ENCODE measurements at regions not wholly inside any gene's neighbourhood (a gene's known extent, or its start where the extent isn't known, plus 50 kb on each side); places are given as distances from the start of the nearest gene placed in this dataset.
A peak's percentile ranks its signal among the peaks of the same experiment; 100 is the strongest.

DNA sequence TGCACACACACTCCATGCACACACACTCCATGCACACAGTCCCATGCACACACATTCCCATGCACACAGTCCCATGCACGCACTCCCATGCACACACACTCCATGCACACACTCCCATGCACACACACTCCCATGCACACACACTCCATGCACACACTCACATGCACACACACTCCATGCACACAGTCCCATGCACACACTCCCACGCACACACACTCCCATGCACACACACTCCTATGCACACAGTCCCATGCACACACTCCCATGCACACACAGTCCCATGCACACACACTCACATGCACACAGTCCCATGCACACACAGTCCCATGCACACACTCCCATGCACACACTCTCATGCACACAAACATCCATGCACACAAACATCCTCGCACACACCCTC, 168.4 kb downstream of the TTLL2 start:
- Histone ChIP-seq H3K4me3 (no peak overlapping the region), H3K4me1 (peaks cover 0 to 40% (median 11%) of the 10 kb centered on the region in 4 donors), H3K27ac (no peak overlapping the region), H3K36me3 (no peaks in the 10 kb centered on the region), H3K9me3 (no peaks in the 10 kb centered on the region), H3K27me3 (no peaks in the 10 kb centered on the region)
- intact Hi-C loops (cut with DNase I): no loop called here
- 90% methylated on average over 2 of the region's 3 CpGs for WGBS (ENCODE audit: insufficient coverage, low coverage, low lambda C conversion rate, missing lambda C conversion rate)
- ATAC-seq (no peak), DNase-seq (no peak)
- TF ChIP-seq, protein P1, sequence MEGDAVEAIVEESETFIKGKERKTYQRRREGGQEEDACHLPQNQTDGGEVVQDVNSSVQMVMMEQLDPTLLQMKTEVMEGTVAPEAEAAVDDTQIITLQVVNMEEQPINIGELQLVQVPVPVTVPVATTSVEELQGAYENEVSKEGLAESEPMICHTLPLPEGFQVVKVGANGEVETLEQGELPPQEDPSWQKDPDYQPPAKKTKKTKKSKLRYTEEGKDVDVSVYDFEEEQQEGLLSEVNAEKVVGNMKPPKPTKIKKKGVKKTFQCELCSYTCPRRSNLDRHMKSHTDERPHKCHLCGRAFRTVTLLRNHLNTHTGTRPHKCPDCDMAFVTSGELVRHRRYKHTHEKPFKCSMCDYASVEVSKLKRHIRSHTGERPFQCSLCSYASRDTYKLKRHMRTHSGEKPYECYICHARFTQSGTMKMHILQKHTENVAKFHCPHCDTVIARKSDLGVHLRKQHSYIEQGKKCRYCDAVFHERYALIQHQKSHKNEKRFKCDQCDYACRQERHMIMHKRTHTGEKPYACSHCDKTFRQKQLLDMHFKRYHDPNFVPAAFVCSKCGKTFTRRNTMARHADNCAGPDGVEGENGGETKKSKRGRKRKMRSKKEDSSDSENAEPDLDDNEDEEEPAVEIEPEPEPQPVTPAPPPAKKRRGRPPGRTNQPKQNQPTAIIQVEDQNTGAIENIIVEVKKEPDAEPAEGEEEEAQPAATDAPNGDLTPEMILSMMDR (IDR thresholded peaks at IDR 0.05): no peak
- no peak for TF ChIP-seq POLR2A (IDR thresholded peaks at IDR 0.05)

DNA sequence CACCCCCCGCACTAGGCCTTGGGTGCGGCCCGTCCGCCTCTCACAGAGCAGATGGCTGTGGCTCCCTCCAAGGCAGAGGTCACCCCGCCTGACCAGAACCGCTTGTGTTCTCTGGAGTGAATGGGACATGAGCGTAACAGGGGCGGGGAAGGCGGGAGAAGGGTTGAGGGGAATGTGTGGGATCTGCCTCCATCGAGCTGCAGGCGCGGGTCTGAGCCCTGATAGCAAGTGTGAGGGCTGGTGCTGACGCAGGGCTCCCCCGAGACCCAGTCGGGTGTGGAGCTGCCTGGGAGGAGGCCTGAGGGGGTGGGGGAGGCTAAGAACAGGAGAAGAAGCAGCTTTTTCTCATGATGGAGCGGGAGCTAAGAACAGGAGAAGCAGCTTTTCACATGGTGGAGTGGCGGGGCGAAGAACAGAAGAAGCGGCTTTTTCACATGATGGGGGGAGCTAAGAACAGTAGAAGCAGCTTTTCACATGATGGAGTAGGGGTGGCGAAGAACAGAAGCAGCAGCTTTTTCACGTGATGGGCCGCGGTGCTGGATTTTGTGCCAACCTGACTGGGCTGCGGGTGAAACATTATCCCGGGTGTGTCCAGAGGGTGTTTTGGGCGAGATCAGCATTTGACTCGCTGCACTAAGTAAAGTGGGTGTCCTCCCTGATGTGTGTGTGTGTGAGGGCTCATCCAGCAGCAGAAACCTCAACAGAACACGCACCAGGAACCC, 169.3 kb downstream of the TTLL2 start:
- TF ChIP-seq, protein P1 (IDR thresholded peaks at IDR 0.05): no peak
- no peak for TF ChIP-seq POLR2A (IDR thresholded peaks at IDR 0.05)
- intact Hi-C loops (cut with DNase I): no loop called here
- peak overlapping the region in 1 of 3 donors; percentile 62 for H3K4me3 ChIP-seq
- ATAC-seq (peak in 3 of 4 donors; percentile 3 to 70 (median 42)), DNase-seq (peak in 1 of 3 donors; percentile 77)
- no peaks in the 10 kb centered on the region for H3K36me3 ChIP-seq
- 82% methylated on average over 14 of the region's 28 CpGs for WGBS (ENCODE audit: insufficient coverage, low coverage, low lambda C conversion rate, missing lambda C conversion rate)
- H3K27me3 ChIP-seq: no peaks in the 10 kb centered on the region
- H3K27ac ChIP-seq: peak overlapping the region in 1 of 3 donors; percentile 93
- no peaks in the 10 kb centered on the region for H3K9me3 ChIP-seq
- H3K4me1 ChIP-seq: peaks cover 0 to 48% (median 13%) of the 10 kb centered on the region in 4 donors

DNA sequence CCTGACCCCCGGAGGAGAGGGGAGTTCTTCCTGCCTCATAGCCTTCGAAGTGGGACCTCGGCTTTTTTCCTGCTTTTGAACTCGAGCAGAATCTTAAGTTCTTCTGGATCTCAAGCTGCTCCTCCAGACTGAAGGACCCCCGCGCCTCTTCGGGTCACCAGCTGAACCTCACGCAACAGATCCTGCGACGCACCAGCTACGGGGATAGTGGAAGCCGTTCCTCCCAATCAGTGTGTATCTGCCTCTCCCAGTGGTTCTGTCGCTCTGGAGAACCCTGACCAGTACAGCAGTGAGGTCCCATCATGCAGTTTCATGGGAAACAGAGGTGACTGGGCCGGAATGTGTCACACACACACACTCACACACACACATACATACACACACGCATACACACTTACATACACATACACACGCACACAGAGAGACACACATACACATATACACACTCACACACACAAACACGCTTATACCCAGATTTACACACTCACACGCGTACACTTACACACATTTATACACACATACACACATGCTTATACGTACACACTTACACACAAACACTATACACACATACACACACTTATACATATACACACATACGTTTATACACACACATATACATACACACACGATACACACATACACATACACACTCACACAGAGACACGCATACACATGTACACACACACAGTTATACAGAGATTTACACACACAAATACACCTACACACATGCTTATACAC, 170.0 kb downstream of the TTLL2 start:
- Histone ChIP-seq H3K4me1 (peaks cover 0 to 55% (median 16%) of the 10 kb centered on the region in 4 donors), H3K9me3 (no peaks in the 10 kb centered on the region), H3K27me3 (no peaks in the 10 kb centered on the region), H3K4me3 (peak overlapping the region in 1 of 3 donors; percentile 62), H3K27ac (peak overlapping the region in 2 of 3 donors; percentile 91 to 93), H3K36me3 (no peaks in the 10 kb centered on the region)
- DNase-seq: no peak
- WGBS (ENCODE audit: insufficient coverage, low coverage, low lambda C conversion rate, missing lambda C conversion rate): 79% methylated on average over 16 of the region's 23 CpGs
- intact Hi-C loops (cut with DNase I): no loop called here
- peak in 1 of 4 donors; percentile 37 for ATAC-seq
- TF ChIP-seq POLR2A (IDR thresholded peaks at IDR 0.05): no peak
- TF ChIP-seq, protein P1 (IDR thresholded peaks at IDR 0.05): no peak

DNA sequence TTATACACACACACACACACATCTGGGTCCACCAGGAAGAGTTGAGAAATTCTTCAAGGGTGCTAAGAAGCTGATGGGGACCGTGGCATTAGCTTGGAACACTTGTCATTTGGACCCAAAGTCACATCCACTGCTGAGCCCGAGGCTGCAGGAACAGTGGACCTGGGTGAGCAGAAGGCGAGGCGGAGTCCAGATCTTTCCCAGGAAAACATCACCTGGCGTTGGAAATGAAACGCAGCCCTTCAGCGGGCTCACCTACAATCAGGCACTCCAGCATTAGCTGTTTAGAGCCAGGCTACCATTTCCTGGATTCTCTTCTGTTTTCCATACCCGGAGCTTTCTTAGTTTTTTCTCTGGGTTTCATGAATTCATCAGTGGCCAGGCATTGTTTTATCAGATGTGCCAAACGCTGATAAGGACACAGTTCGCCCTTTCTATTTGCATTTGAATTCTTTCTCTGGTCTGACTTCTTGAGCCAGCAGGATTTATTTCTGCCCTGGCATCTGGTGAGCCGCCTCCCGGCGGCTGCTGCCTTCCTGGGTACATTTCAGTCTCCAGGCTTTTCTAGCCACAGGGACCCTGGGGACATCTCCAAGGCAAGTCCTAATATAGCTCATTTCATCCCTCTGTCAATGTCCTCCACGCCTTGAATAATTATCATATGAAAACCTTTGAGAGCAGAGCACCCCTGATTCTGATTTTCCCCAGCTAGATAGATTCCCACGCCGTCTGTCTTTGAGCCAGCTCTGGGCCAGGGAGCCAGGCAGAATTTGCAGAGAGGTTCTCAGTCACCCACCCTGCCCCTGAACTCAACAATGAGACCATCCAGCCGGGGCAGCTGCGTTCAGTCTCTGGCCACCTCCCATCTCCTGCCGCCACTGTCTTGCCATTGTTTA, 170.9 kb downstream of the TTLL2 start:
- H3K36me3 ChIP-seq: no peaks in the 10 kb centered on the region
- no peaks in the 10 kb centered on the region for H3K27me3 ChIP-seq
- H3K9me3 ChIP-seq: no peaks in the 10 kb centered on the region
- H3K4me1 ChIP-seq: peaks cover 0 to 58% (median 21%) of the 10 kb centered on the region in 4 donors
- H3K4me3 ChIP-seq: peak overlapping the region in 2 of 3 donors; percentile 13 to 62
- ATAC-seq (peak in 3 of 4 donors; percentile 12 to 40 (median 33)), DNase-seq (no peak)
- TF ChIP-seq POLR2A (IDR thresholded peaks at IDR 0.05): no peak
- TF ChIP-seq, protein P1 (IDR thresholded peaks at IDR 0.05): no peak
- peak overlapping the region; percentile 25 to 93 (median 91) for H3K27ac ChIP-seq
- intact Hi-C loops (cut with DNase I): no loop called here
- WGBS (ENCODE audit: insufficient coverage, low coverage, low lambda C conversion rate, missing lambda C conversion rate): 37% methylated on average over 18 of the region's 19 CpGs

All from right lobe of liver (tissue), 6 donors.